ENCODE measurements at regions not wholly inside any gene's neighbourhood (a gene's known extent, or its start where the extent isn't known, plus 50 kb on each side); places are given as distances from the start of the nearest gene placed in this dataset.

DNA sequence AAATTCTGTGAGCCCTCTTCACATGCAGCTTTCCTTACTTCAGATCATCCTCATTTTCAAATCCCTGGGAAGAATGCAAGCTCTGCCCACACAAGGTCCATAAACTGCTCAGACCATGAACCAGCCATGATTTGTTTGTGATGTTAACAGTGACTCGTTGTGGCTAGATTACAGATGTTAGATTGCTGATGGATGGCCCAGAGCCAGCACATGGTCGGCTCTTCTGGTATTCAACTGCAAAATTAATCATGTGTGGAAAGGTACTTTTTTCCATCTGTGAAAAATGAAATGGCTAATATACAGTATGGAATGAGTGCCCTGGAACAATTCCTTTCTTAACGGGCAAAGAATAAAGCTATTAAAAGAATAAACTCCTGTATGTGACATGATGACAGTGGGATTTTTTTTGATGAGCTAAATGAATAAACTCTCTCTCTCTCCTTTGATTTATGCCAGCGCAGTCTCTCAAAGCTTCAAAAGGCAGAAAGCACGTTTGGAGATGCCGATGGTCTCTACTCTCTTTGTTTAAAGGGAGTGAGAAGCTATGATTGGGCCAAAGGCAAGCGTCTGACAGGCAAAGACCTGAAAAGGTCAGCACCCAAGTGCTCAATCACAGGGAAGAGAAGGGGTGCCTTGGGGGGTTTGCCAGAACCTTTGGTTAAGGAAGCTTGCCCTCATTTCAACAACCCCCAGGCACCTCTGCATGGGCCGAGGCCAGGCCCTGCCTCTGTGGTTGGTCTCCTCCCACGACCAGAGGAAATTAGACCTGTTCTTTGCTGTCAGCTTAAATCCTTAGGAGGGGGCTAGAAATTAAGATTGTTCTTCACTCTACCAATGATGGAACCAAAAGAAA lies 444.0 kb upstream of the NFE2L3 start:
- DNase-seq (ENCODE audit: low read depth) = no peak
- H3K4me3 ChIP-seq (ENCODE audit: low read length) = no peak overlapping the region
- no peak for TF ChIP-seq CTCF (conservative IDR thresholded peaks at IDR 0.05; ENCODE audit: low read length)

GRCh38 chr7:25710959-25711358 lies 441.0 kb upstream of the NFE2L3 start:
- no peak overlapping the region for H3K4me3 ChIP-seq (ENCODE audit: low read length)
- TF ChIP-seq CTCF (conservative IDR thresholded peaks at IDR 0.05; ENCODE audit: low read length) = no peak
- DNase-seq (ENCODE audit: low read depth) = no peak

DNA sequence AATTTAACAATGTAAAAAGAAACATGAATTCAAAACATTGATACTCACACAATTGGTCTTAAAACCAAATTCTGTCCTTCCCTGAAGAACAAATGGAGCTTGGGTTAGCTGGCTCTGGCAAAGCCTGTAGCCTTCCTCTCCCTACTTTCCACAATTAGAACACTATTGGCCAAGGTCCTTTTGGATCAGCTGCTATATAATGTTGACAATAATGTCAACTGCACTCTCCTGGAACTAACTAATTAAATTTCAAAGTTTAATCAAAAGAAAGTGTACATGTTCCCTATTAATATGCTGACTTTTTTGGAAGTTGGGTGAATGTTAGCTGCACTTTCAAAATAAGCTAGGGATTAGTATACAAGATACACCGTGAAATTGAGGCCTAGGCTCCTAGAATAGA lies 440.1 kb upstream of the NFE2L3 start:
- no peak for DNase-seq (ENCODE audit: low read depth)
- no peak overlapping the region for H3K4me3 ChIP-seq (ENCODE audit: low read length)
- no peak for TF ChIP-seq CTCF (conservative IDR thresholded peaks at IDR 0.05; ENCODE audit: low read length)

DNA sequence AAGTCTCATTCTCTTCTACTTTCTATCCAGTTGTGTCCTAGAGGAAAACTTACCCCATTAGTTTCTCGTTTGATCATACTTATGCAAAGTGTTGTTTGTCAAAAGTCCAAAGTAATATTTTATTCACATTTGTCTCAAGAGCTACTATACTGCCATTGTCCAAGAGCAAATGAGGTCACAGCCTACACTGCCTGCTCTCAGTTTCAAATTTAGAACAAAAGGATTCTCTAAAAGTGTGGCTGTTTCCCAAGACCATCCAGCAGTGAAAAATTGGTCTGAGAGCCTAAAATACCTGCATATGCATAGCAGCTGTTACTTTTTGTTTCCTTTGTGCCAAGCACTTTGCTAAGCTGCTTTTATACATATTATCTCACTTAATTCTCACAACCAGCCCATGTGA lies 439.5 kb upstream of the NFE2L3 start:
- no peak for DNase-seq (ENCODE audit: low read depth)
- H3K4me3 ChIP-seq (ENCODE audit: low read length) = no peak overlapping the region
- TF ChIP-seq CTCF (conservative IDR thresholded peaks at IDR 0.05; ENCODE audit: low read length) = no peak

GRCh38 chr7:25714013-25714412 lies 438.0 kb upstream of the NFE2L3 start:
- DNase-seq (ENCODE audit: low read depth) = no peak
- H3K4me3 ChIP-seq (ENCODE audit: low read length) = no peak overlapping the region
- TF ChIP-seq CTCF (conservative IDR thresholded peaks at IDR 0.05; ENCODE audit: low read length) = no peak

- no peak for DNase-seq (ENCODE audit: low read depth)
- no peak for TF ChIP-seq CTCF (conservative IDR thresholded peaks at IDR 0.05; ENCODE audit: low read length)
- no peak overlapping the region for H3K4me3 ChIP-seq (ENCODE audit: low read length)
Measured at GRCh38 chr7:25716421-25716820, 435.6 kb upstream of the NFE2L3 start.

GRCh38 chr7:25718596-25718995 lies 433.4 kb upstream of the NFE2L3 start:
- H3K4me3 ChIP-seq (ENCODE audit: low read length) = no peak overlapping the region
- TF ChIP-seq CTCF (conservative IDR thresholded peaks at IDR 0.05; ENCODE audit: low read length) = no peak
- no peak for DNase-seq (ENCODE audit: low read depth)
